Left forelimb (tissue), 1 donor: ENCODE measurements at regions not wholly inside any gene's neighbourhood (a gene's known extent, or its start where the extent isn't known, plus 50 kb on each side); places are given as distances from the start of the nearest gene placed in this dataset.
"Not testable (repeated sequence)": the region's sequence is repeated elsewhere in the genome, so short reads cannot be mapped to it uniquely, and the experiment has no call there.

Experiments
- DNase-seq: peaks from one replicate; pipeline ENCODE4 v3.0.0-alpha.2; 2018; ENCODE audit warnings: low spot score

- peak; percentile 14 for DNase-seq
Measured at GRCh38 chr12:34406228-34406995, 384.1 kb downstream of the ALG10 start.

- peak; percentile 42 for DNase-seq
Measured at GRCh38 chr12:34406996-34407300, 384.7 kb downstream of the ALG10 start.

DNA sequence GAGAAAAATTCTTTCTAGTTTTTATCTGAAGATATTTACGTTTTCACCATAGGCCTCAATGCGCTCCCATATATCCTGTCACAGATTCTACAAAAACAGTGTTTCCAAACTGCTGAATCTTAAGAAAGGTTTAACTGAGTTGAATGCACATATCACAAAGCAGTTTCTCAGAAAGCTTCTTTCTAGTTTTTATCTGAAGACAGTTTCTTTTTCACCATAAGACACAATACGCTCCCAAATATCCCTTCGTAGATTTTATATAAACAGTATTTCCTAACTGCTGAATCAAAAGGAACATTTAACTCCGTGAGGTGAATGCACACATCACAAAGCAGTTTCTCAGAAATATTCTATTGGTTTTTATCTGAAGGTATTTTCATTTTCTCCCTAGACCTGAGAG lies 385.5 kb downstream of the ALG10 start:
- DNase-seq = no peak

DNA sequence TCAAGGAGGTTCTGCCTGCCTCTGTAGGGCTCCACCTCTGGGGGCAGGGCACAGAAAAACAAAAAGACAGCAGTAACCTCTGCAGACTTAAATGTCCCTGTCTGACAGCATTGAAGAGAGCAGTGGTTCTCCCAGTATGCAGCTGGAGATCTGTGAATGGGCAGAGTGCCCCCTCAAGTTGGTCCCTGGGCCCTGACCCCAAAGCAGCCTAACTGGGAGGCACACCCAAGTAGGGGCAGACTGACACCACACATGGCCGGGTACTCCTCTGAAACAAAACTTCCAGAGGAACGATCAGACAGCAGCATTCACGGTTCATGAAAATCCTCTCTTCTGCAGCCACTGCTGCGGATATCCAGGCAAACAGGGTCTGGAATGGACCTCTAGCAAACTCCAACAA lies 409.2 kb downstream of the ALG10 start:
- not testable (repeated sequence) for DNase-seq
